HEK293T (cell line): ENCODE measurements at regions not wholly inside any gene's neighbourhood (a gene's known extent, or its start where the extent isn't known, plus 50 kb on each side); places are given as distances from the start of the nearest gene placed in this dataset.

Experiments used
- CTCF ChIA-PET: fragments of 350-600 bp; formaldehyde crosslinking; extraction: SDS; loops from one replicate; lab custom pipeline; 2021; ENCODE audit warnings: antibody characterized with exemption, inconsistent platforms; lab: Yijun Ruan, JAX
- POLR2A ChIA-PET: fragments of 350-600 bp; formaldehyde crosslinking; extraction: SDS; loops from one replicate; lab custom pipeline; 2020; ENCODE audit warnings: antibody characterized with exemption, inconsistent platforms; lab: Yijun Ruan, JAX
- DNase-seq: peaks from one replicate; pipeline ENCODE4 v3.0.0; 2012; ENCODE audit warnings: mixed read lengths; ENCODE audit errors: extremely low spot score
- ARNT ChIP-seq: fragments of 450-650 bp; IDR thresholded peaks from 2 replicates; pipeline ENCODE4 v1.6.1; 2017; ENCODE audit warnings: mild to moderate bottlenecking
- BHLHE40 ChIP-seq: fragments of 450-650 bp; IDR thresholded peaks from 2 replicates; pipeline ENCODE4 v1.6.1; 2016; ENCODE audit warnings: mild to moderate bottlenecking, moderate library complexity, borderline replicate concordance
- CTBP1 ChIP-seq: fragments of 450-650 bp; IDR thresholded peaks from 2 replicates; pipeline ENCODE4 v1.6.1; 2016; ENCODE audit warnings: borderline replicate concordance
- ELF4 ChIP-seq: fragments of 450-650 bp; IDR thresholded peaks from 2 replicates; pipeline ENCODE4 v1.6.1; 2017; ENCODE audit warnings: antibody characterized with exemption
- FOXA1 ChIP-seq: fragments of 450-650 bp; IDR thresholded peaks from 2 replicates; pipeline ENCODE4 v1.6.1; 2016; ENCODE audit warnings: mild to moderate bottlenecking
- FOXK2 ChIP-seq: fragments of 450-650 bp; IDR thresholded peaks from 2 replicates; pipeline ENCODE4 v1.6.1; 2016; ENCODE audit warnings: mild to moderate bottlenecking
- FOXM1 ChIP-seq: fragments of 450-650 bp; IDR thresholded peaks from 2 replicates; pipeline ENCODE4 v1.6.1; 2017; ENCODE audit warnings: mild to moderate bottlenecking, borderline replicate concordance
- HDGF ChIP-seq: fragments of 450-650 bp; IDR thresholded peaks from 2 replicates; pipeline ENCODE4 v1.6.1; 2017; ENCODE audit warnings: antibody characterized with exemption, borderline replicate concordance
- L3MBTL2 ChIP-seq: fragments of 450-650 bp; conservative IDR thresholded peaks from 2 replicates; pipeline ENCODE4 v1.6.1; 2016; ENCODE audit warnings: mild to moderate bottlenecking
- LEF1 ChIP-seq: fragments of 450-650 bp; IDR thresholded peaks from 2 replicates; pipeline ENCODE4 v1.6.1; 2017; ENCODE audit warnings: mild to moderate bottlenecking, borderline replicate concordance
- NFRKB ChIP-seq: fragments of 450-650 bp; IDR thresholded peaks from 2 replicates; pipeline ENCODE4 v1.6.1; 2016; ENCODE audit warnings: mild to moderate bottlenecking, moderate library complexity
- SP1 ChIP-seq: fragments of 450-650 bp; IDR thresholded peaks from 2 replicates; pipeline ENCODE4 v1.6.1; 2017
- SUZ12 ChIP-seq: fragments of 450-650 bp; IDR thresholded peaks from 2 replicates; pipeline ENCODE4 v1.6.1; 2016; ENCODE audit warnings: mild to moderate bottlenecking
- TARDBP ChIP-seq: fragments of 450-650 bp; IDR thresholded peaks from 2 replicates; pipeline ENCODE4 v1.6.1; 2016
- ZNF384 ChIP-seq: fragments of 450-650 bp; IDR thresholded peaks from 2 replicates; pipeline ENCODE4 v1.6.1; 2016
- TF ChIP-seq, protein P1 (sequence below): fragments of 450-650 bp; IDR thresholded peaks from 2 replicates; pipeline ENCODE4 v1.6.1; 2016

DNA sequence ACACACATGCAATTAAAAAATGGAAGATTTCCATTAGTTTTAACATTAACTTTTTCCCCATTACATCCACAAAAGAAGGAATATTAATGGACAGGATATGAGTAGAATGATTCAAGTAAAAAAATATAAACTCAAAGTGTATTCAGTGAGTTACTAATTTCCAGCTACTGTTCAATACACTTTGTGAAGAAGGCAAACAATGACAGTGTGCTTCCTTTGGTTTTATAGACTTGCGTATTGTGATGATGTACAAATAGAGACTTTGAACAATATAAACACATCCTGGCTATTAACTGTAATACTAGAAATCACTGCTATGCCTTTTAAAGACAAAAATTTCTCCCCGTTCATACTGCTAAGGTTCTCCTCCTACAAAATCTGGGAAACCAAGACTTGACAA, 171.4 kb downstream of the ASB9 start:
- TF ChIP-seq FOXA1 (no peak), TARDBP (no peak), LEF1 (no peak), BHLHE40 (no peak), NFRKB (no peak), SP1 (no peak), SUZ12 (no peak), CTBP1 (no peak), L3MBTL2 (no peak), ELF4 (no peak), ARNT (no peak), FOXM1 (no peak), HDGF (no peak), ZNF384 (no peak), FOXK2 (no peak)
- TF ChIP-seq, protein P1, sequence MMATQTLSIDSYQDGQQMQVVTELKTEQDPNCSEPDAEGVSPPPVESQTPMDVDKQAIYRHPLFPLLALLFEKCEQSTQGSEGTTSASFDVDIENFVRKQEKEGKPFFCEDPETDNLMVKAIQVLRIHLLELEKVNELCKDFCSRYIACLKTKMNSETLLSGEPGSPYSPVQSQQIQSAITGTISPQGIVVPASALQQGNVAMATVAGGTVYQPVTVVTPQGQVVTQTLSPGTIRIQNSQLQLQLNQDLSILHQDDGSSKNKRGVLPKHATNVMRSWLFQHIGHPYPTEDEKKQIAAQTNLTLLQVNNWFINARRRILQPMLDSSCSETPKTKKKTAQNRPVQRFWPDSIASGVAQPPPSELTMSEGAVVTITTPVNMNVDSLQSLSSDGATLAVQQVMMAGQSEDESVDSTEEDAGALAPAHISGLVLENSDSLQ, result no peak
- DNase-seq, result no peak
- POLR2A ChIA-PET, result no interaction called here
- CTCF ChIA-PET, result no interaction called here

DNA sequence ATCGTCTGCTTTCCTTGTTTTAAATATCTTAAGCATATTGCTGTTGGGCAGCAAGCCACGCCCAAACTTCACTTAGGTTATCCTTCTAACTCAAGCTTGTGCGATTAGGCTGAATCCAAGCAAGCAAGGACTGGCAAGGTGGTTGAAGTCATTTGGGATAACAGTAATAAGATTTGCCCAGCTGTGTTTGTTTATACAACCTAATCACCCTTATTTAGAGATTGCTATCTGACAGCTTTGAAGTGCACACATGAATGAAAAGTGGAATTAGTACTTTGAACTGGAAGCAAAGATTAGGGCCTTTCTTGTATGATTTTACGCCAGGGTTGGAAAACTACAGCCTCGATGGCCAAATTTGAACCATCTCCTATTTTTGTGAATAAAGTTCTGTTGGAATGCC, 182.1 kb downstream of the ASB9 start:
- TF ChIP-seq FOXK2 (no peak), HDGF (no peak), LEF1 (no peak), TARDBP (no peak), FOXA1 (no peak), SUZ12 (no peak), ELF4 (no peak), ARNT (no peak), NFRKB (no peak), FOXM1 (no peak), ZNF384 (no peak)
- POLR2A ChIA-PET, result no interaction called here
- CTCF ChIA-PET, result no interaction called here
- no peak for DNase-seq

DNA sequence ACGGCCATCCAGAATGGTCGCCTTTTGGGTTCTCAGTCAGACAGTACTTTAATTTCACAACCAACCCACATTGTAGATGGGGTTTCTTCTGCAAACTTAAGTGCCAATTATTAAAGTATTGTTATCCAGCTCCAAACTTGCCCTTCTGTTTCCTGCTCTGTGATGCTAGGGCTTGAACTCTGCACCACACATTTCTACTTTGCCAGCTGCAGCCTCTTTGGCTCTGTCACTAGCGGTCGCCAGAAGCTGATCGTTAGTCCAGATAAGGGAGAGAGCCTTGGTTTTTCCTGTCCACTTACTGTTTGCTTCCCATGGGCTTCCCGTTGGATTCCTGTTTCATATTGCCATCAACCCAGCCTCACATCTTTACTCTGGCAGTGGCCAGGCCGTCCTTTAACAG, 196.6 kb downstream of the ASB9 start:
- no peak for DNase-seq
- CTCF ChIA-PET, result no interaction called here
- POLR2A ChIA-PET, result no interaction called here
- TF ChIP-seq L3MBTL2 (no peak), LEF1 (no peak), FOXK2 (no peak), ARNT (no peak), FOXM1 (no peak), HDGF (no peak), CTBP1 (no peak), BHLHE40 (no peak), SP1 (no peak), ZNF384 (no peak), FOXA1 (no peak), NFRKB (no peak), ELF4 (no peak), TARDBP (no peak), SUZ12 (no peak)
- TF ChIP-seq, protein P1, result no peak

DNA sequence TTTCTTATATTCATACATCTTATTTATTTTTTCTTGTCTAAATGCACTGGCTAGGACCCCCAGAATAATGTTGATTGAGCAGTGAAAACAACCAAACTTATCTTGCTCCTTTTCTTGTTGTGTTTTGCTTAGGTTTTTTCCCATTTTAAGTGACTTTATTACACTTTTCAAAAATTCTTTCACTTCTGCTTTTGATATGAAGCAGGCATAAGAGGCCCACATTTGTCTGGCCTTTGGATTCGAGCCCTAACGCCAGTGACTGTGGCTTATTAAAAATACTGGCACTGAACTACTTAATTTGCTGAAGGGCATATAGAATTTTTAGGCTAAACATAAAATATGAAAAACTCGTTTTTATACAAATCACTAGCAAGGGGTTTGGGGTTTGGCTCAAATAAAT, 197.0 kb downstream of the ASB9 start:
- CTCF ChIA-PET, result no interaction called here

DNA sequence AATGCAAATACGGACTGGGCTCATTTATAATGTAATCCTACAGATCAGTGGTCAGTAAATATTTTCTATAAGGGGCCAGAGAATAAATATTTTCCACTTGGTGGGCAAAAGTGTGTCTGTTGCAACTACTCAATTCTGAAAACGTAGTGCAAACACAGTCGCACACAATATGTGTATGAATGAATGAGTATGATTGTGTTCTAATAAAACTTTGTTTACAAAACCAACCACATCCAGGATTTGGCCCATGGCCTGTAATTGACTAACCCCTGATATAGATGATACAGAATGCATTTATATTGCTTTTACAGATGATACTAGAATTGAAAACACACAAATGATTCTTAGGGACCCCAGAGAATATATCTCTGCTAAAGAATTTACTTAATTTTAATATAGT, 197.6 kb downstream of the ASB9 start:
- POLR2A ChIA-PET, result no interaction called here

More for the DNA sequence above, 197.0 kb downstream of the ASB9 start:
- DNase-seq, result no peak
- TF ChIP-seq, protein P1, result no peak
- TF ChIP-seq ARNT (no peak), LEF1 (no peak), HDGF (no peak), ZNF384 (no peak), NFRKB (no peak), ELF4 (no peak), BHLHE40 (no peak), FOXK2 (no peak), TARDBP (no peak), SP1 (no peak), CTBP1 (no peak), FOXM1 (no peak), SUZ12 (no peak), L3MBTL2 (no peak), FOXA1 (no peak)
- POLR2A ChIA-PET, result no interaction called here

More for the DNA sequence above, 197.6 kb downstream of the ASB9 start:
- DNase-seq, result no peak
- TF ChIP-seq BHLHE40, result no peak
- no peak for TF ChIP-seq ZNF384
- no peak for TF ChIP-seq SUZ12
- no peak for TF ChIP-seq FOXM1
- TF ChIP-seq, protein P1, result no peak
- no peak for TF ChIP-seq NFRKB
- TF ChIP-seq ARNT, result no peak
- TF ChIP-seq FOXK2, result no peak
- TF ChIP-seq TARDBP, result no peak
- no peak for TF ChIP-seq LEF1
- no peak for TF ChIP-seq CTBP1
- TF ChIP-seq HDGF, result no peak
- no peak for TF ChIP-seq FOXA1
- no peak for TF ChIP-seq ELF4
- TF ChIP-seq L3MBTL2, result no peak
- no peak for TF ChIP-seq SP1
- CTCF ChIA-PET, result no interaction called here
